ENCODE measurements at regions not wholly inside any gene's neighbourhood (a gene's known extent, or its start where the extent isn't known, plus 50 kb on each side); places are given as distances from the start of the nearest gene placed in this dataset.

GRCh38 chr1:242745079-242745478 is 220.6 kb upstream of the PLD5 start (continued):
- no peak for TF ChIP-seq JUND (IDR thresholded peaks at IDR 0.05)
- TF ChIP-seq CTCF (IDR thresholded peaks at IDR 0.05 in 2 of 3, conservative IDR thresholded peaks at IDR 0.05 in 1 of 3; ENCODE audit: borderline replicate concordance in 1 of 3, insufficient read depth in 1 of 3, low read depth in 2 of 3, low read length in 2 of 3) = no peak
- TF ChIP-seq EGR1 (IDR thresholded peaks at IDR 0.05; ENCODE audit: low read depth) = no peak
- TF ChIP-seq MAX (IDR thresholded peaks at IDR 0.05) = no peak
- TF ChIP-seq SP1 (IDR thresholded peaks at IDR 0.05; ENCODE audit: low read depth) = no peak
- no peak for TF ChIP-seq FOSL1 (IDR thresholded peaks at IDR 0.05; ENCODE audit: low read depth)

GRCh38 chr1:242743983-242744780 is 219.7 kb upstream of the PLD5 start:
- no TSS peak for BruUV-seq (replicated peaks)
- CTCF ChIA-PET = no interaction called here
- POLR2A ChIA-PET = no interaction called here
- intact Hi-C loops (cut with micrococcal nuclease) = no loop called here
- no peak overlapping the region for H3K4me3 ChIP-seq (replicated peaks in 1 of 2; ENCODE audit: low read depth in 1 of 2, low read length in 2 of 2)
- H3K36me3 ChIP-seq (ENCODE audit: control insufficient read depth in 1 of 2, insufficient read depth in 2 of 2, low read length in 2 of 2) = no peaks in the 10 kb centered on the region
- no peak for TF ChIP-seq FOSL1 (IDR thresholded peaks at IDR 0.05; ENCODE audit: low read depth)
- no peak overlapping the region for H3K9ac ChIP-seq (ENCODE audit: low read length)
- no peak for ATAC-seq
- no peaks in the 10 kb centered on the region for H3K4me1 ChIP-seq (ENCODE audit: control insufficient read depth in 1 of 2, insufficient read depth in 2 of 2, low read length in 2 of 2)
- H3K27me3 ChIP-seq (ENCODE audit: insufficient read depth, low read length) = no peaks in the 10 kb centered on the region
- no peak overlapping the region for H3K4me2 ChIP-seq (ENCODE audit: low read length)
- no peaks in the 10 kb centered on the region for H3K79me2 ChIP-seq (ENCODE audit: insufficient read depth, low read length)
- RAD21 ChIA-PET (ENCODE audit: low non-redundant PET in 1 of 2, low total read pairs in 2 of 2, uncharacterized antibody in 2 of 2, unreplicated experiment in 2 of 2) = no interaction called here
- DNase-seq (ENCODE audit: low read depth, low spot score) = no peak
- no peak overlapping the region for H3K27ac ChIP-seq (ENCODE audit: low read depth, low read length)
- no peaks in the 10 kb centered on the region for H4K20me1 ChIP-seq (ENCODE audit: insufficient read depth)
- no peak overlapping the region for H2AFZ ChIP-seq (ENCODE audit: low read depth, low read length, poor library complexity, severe bottlenecking)
- no peaks in the 10 kb centered on the region for H3K9me3 ChIP-seq (ENCODE audit: control insufficient read depth in 1 of 2, insufficient read depth in 1 of 2, low read depth in 1 of 2, low read length in 2 of 2)
- H3K9me2 ChIP-seq (ENCODE audit: insufficient read depth) = no peaks in the 10 kb centered on the region
